ENCODE measurements at regions not wholly inside any gene's neighbourhood (a gene's known extent, or its start where the extent isn't known, plus 50 kb on each side); places are given as distances from the start of the nearest gene placed in this dataset.

DNA sequence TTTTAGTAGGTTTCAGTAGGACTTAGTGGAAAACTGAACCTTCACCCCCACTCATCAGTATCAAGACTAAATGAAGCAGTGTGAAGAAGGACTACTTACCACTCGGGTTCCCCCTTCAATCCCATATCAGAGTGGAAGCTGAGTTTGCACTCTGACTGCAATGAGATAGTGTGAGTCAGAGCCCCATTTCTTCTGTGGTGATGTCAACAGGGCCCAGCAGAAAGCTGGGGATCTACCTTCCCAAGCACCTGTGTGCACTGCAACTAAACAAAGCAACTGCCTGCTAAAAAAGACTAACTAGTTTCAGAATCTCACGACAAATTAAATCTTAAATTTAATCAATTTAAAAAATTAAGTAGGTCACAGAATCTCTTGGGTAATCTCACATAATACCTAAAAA is 1837.0 kb upstream of the PCDH7 start:
- peaks cover 3% of the 10 kb centered on the region; the same call in 2 of the 3 replicates for H3K4me1 Mint-ChIP-seq
- peak overlapping the region; percentile 79; the same call in 1 of the 2 replicates for H2AFZ ChIP-seq
- no peak overlapping the region for H3K27ac Mint-ChIP-seq
- no peaks in the 10 kb centered on the region for H3K36me3 Mint-ChIP-seq (ENCODE audit: low read depth)
- H3K27ac ChIP-seq (ENCODE audit: low read depth), result no peak overlapping the region
- H3K9me3 Mint-ChIP-seq, result no peaks in the 10 kb centered on the region
- no peak overlapping the region for H3K4me3 ChIP-seq
- H3F3A ChIP-seq (replicated peaks; ENCODE audit: low read depth), result no peaks in the 10 kb centered on the region
- no peak overlapping the region for H3K4me2 ChIP-seq
- H4K20me1 ChIP-seq (replicated peaks; ENCODE audit: insufficient read depth), result no peaks in the 10 kb centered on the region
- TF ChIP-seq CREB1 (CRISPR knock-in tag; IDR thresholded peaks at IDR 0.05; ENCODE audit: low read depth) (no peak), JUNB (IDR thresholded peaks at IDR 0.05; ENCODE audit: unreplicated experiment) (no peak), ZNF331 (CRISPR knock-in tag; IDR thresholded peaks at IDR 0.05; ENCODE audit: low read depth) (no peak), STAT1 (IDR thresholded peaks at IDR 0.05; ENCODE audit: unreplicated experiment) (no peak), ZNF114 (CRISPR knock-in tag; IDR thresholded peaks at IDR 0.05) (no peak), POLR2AphosphoS5 (IDR thresholded peaks at IDR 0.05; ENCODE audit: low read depth) (no peak), CTCF (conservative IDR thresholded peaks at IDR 0.05; ENCODE audit: low read depth in 2 of 2) (no peak), REST (IDR thresholded peaks at IDR 0.05; ENCODE audit: unreplicated experiment) (no peak), NANOG (IDR thresholded peaks at IDR 0.05; ENCODE audit: borderline replicate concordance) (no peak), EZH2phosphoT487 (IDR thresholded peaks at IDR 0.05; ENCODE audit: unreplicated experiment) (no peak), EZH2 (IDR thresholded peaks at IDR 0.05; ENCODE audit: low read depth, unreplicated experiment) (no peak), ETS1 (IDR thresholded peaks at IDR 0.05) (no peak), ZNF462 (CRISPR knock-in tag; IDR thresholded peaks at IDR 0.05) (no peak)
- DNase-seq (ENCODE audit: low spot score) (no peak), ATAC-seq (no peak)
- peaks cover 6% of the 10 kb centered on the region; the same call in 1 of the 2 replicates for H3K9me2 ChIP-seq (ENCODE audit: insufficient read depth)
- H3K27me3 ChIP-seq (ENCODE audit: insufficient read depth), result no peaks in the 10 kb centered on the region
- no peak overlapping the region for H3K4me3 Mint-ChIP-seq
- no peaks in the 10 kb centered on the region for H3K79me2 ChIP-seq (replicated peaks; ENCODE audit: insufficient read depth)
- H3K36me3 ChIP-seq (ENCODE audit: insufficient read depth), result no peaks in the 10 kb centered on the region
- H3K27me3 Mint-ChIP-seq (ENCODE audit: insufficient read depth, low read depth, poor library complexity), result no peaks in the 10 kb centered on the region
- peaks cover 5% of the 10 kb centered on the region; the same call in 1 of the 2 replicates for H3K4me1 ChIP-seq (ENCODE audit: insufficient read depth)
